ENCODE measurements at regions not wholly inside any gene's neighbourhood (a gene's known extent, or its start where the extent isn't known, plus 50 kb on each side); places are given as distances from the start of the nearest gene placed in this dataset.

DNA sequence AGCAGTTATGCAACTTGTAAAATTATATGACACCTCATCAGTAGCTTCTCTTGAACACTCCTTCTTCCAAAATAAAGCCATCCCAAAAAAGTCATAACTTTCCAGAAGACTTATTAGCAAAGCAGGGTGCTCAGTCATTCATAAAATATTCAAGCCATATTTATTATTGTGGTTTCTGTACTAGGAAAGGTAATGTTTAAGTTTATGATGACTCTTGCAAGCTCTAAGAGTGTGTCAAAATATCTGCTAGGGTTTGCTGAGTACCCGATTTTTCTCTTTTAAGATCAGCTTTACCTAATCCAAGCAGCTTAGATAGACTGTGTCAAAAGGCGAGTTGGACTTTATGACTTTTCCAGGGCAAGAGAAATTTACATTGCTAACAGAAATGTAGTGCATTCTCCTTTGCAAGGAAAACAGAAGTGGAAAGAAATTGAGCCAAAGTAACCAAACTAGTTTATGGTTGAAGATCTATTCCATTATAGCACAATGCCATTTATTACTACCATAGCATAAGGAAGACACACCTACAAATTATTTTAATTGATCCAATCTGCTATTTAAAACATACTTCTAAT, 98.0 kb upstream of the SOX6 start:
- DNase-seq (ENCODE audit: low read depth in 4 of 4, low spot score in 3 of 4): no peak

DNA sequence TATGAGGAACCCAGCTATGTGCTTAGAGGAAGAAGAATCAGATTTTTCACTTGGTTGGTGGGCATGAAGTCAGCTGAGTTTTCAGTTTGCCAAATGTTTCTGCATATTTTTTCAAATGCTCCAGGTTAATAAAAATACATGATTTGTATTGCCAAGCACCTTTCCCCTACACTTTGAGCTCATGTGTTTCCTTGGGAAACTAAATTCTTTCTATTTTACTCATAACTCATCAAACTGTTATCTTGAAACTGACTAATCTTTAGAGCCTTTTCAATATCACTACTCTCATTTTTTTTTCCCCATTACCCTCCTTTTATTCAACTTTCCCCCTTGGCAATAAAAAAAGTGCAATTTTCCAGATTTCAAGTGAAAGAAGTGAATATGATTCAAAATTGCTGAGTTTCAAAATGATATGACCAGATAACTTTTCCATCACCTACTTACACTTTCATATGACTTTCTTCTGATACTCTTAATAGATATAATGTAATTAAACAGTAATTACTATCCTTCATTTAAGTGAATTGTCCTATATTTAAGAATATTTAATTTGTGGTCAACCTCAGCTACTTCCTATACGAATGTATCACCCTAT, 91.9 kb upstream of the SOX6 start:
- no peak for DNase-seq (ENCODE audit: low read depth in 4 of 4, low spot score in 3 of 4)

DNA sequence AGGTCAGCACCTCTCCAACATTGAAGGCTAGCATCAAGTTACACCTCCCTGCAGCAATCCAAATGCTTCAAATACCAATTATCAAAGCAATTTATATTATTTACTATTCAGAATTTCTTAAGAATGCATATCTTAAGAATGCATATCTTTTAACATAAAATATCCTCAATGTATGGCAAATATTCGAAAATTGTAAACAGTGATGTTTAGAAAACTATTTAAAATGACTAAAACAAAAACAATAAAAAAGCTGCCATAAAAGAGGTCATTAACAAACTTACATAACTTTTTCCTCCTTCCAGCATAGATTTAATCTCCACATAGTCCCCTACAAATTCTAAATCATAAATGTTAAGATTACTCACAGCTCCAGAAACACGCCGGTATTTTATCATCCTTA, 85.1 kb upstream of the SOX6 start:
- no peak for DNase-seq (ENCODE audit: low read depth in 4 of 4, low spot score in 3 of 4)

DNA sequence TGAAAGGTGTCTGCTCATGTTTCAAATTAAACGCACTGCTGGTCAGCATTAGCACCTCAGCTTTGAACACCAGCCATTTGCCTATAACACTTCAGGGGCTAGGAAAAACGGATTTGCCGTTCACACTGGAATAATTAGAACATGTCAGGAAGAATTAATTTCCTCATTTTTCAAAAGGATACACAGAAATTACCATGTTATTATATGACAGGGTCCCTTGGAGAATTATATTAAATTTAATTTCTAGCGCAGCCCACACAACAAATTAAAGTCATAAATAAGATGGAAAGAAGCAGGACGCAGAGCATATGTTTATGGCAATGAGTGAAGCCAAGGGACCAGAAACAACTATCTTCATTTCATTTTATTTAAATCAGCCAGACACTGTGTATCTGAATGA, 83.8 kb upstream of the SOX6 start:
- no peak for DNase-seq (ENCODE audit: low read depth in 4 of 4, low spot score in 3 of 4)

DNA sequence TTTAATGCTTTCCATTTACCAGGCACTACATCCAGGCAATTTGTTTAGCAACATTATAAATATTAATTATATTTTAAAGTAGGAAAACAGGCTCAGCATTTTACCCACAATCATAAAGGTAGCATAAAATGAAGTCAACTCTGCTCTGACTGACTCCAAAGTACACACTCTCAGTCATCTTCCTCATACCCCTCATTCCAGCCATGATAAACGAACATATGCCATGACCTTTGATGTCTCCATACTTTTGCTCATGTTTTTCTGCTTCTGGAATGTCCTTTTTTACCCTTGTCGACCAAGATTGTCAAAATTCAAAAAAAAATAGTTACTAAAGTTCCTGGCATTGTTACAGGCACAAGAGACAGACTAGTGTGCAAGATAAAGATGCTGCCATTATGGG, 77.7 kb upstream of the SOX6 start:
- no peak for DNase-seq (ENCODE audit: low read depth in 4 of 4, low spot score in 3 of 4)

DNA sequence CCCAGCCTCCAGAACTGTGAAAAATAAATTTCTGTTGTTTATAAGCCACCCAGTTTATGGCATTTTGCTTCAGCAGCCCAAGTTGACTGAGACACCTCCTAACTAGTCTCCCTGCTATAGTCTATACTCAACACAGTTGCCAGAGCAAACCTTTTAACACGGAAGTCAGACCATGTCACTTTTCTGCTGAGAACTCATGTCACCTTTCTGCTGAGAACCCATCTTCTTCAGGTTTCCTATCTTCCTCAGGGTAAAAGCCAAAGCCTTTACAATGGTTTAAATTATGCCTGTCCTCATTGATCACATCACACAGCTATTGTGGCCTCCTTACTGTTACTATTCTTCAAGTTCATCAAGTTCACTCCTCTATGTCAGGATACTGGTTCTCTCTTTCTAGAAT, 74.3 kb upstream of the SOX6 start:
- no peak for DNase-seq (ENCODE audit: low read depth in 4 of 4, low spot score in 3 of 4)

DNA sequence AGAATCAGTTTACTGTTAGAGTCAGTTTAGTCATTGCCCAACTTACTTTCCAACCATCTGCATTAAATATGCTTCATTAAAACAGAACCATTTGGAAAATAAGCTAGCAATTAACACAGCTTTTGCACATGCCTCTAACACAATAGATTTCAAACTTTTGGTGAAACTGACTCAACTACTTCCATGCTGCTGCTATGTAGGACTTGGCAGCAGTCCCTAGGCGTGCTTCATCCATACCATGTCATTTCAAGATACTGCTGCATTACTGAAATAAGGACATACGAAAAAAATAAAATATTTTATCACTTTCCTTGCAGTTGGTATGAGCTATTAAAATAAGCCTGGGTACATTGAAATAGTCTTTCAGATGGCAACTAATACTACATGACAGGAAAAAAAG, 65.5 kb upstream of the SOX6 start:
- DNase-seq (ENCODE audit: low read depth in 4 of 4, low spot score in 3 of 4): no peak

DNA sequence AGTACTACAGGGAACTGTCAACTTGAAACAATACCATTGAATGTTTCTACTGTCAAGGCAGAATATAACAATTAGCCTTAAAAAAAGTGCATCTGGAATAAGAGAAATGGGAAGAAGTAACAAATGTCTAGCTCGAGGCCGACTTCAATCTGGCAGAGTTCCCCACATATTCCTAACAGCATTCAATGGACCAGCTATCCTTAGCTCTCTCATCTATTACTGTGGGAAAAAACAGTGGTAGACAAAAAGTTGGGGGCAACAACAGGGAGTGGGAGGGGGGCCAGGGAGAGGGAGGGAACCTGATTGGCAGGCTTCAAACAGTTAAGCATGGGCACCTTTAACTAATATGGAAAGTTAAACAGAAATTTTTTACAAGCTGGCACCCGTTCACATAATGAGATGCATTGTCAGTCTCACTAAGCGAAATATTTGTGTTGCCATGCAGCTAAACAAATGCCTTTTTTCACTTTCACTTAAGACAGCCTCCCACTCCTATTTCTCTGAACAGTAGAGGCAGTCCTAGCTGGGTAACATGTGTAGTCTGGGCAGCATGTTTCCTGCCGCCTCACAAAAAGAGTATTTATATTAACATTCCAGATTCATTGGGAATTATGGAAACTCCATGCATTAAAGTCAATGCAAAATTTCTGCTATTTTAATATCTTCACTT, 62.2 kb upstream of the SOX6 start:
- DNase-seq (ENCODE audit: low read depth in 4 of 4, low spot score in 3 of 4): no peak

DNA sequence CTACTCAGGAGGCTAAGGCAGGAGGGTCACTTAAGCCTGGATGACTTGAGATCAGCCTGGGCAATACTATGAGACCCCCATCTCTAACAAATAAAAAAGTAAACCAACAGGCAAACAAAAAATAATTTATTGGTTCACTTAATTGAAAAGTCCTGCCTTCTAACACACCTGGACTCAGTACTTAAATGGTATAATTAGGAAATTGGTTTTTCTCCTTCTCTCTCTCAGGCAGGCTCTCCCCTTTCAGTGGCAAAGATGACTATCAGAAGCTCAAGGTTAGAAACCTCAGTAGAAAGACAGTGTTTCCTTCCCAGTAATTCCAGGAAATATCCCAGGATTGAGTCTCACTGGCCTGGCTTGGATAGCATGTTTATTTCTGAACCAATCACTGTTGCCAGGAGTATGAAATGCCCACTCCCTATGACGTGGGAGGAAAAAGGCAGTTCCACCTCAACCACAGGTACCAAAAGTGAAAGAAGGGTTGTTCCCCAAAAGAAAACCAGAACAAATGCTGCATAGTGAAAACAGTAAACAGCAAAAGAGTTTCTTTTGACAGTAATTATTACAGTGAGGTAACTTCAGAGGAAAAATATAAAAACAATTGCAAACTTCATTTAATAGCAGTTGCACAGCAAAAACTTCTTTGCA, 56.3 kb upstream of the SOX6 start:
- no peak for DNase-seq (ENCODE audit: low read depth in 4 of 4, low spot score in 3 of 4)

DNA sequence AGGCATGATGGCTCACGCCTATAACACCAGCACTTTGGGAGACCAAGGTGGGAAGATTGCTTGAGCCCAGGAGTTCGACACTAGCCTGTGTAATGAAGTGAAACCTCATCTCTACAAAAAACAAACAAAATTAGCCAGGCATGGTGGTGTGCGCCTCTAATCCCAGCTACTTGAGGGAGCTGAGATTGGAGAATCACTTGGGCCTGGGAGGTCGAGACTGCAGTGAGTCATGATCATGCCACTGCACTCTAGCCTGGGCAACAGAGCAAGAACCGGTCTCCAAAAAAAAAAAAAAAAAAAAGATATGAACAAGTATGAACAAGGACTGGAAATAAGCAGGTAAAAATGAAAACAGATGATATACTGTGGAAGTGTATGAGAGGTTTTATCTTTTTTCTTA, 54.1 kb upstream of the SOX6 start:
- DNase-seq (ENCODE audit: low read depth in 4 of 4, low spot score in 3 of 4): no peak

DNA sequence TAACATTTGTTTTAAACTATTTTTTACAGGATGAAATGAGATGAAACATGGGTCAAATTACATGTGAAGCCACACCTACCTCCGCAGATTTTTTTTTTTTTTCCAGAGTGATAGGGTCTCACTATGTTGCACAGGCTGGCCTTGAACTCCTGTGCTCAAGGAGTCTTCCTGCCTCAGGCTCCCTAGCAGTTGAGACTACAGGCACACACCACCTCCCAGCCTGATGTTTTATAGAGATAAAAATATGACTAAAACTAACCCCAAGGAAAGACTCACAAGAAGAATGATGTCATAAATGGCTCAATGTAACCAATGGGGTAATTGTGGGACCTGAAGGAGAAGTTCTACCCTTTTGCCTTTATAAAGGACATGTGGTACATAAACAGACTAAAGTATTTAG, 52.3 kb upstream of the SOX6 start:
- DNase-seq (ENCODE audit: low read depth in 4 of 4, low spot score in 3 of 4): no peak

DNA sequence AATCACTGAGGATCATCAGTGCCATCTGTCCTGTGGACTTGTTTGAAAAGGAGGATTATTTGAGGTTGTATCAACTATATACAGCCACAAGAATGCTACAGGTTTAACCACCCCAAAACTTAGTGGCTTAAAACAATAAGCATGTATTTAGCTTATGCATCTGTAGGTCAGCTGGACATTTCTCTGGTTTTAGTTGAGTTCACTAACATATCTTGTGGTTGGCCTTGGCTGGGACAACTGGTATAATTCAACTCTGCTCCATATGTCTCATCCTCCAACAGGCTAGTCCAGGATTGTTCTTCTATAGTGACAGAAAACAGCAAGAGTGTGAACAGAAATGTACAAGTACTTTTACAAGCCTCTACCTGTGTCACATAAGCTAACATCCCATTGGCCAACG, 49.9 kb upstream of the SOX6 start:
- DNase-seq (ENCODE audit: low read depth in 4 of 4, low spot score in 3 of 4): no peak
